ENCODE measurements at regions not wholly inside any gene's neighbourhood (a gene's known extent, or its start where the extent isn't known, plus 50 kb on each side); places are given as distances from the start of the nearest gene placed in this dataset.

DNA sequence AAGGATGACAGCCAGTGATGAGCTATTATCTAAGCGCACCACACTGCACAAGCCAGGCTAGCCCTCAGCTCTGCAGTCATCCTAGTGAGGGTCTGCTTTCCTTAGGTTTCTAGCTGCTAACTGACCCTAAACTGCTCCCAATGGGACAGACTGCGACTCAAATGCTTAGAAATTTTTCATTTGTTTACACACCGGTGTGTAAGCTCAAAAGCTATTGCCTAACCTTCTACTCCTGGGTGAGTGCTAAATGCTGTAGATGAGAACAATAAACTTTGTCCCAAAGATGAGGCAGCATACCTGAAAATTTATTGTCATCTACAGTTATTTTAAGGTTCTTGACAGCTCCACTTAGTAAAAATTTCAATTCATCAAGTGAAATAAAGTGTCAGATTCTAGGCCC is 311.4 kb downstream of the TMEM167A start:
- H3K27me3 ChIP-seq = no peaks in the 10 kb centered on the region
- DNase-seq (ENCODE audit: extremely low spot score) = no peak
- 69% methylated on average over 3 of the region's 3 CpGs for WGBS
- TF ChIP-seq EP300 (IDR thresholded peaks at IDR 0.05) (no peak), POLR2AphosphoS5 (IDR thresholded peaks at IDR 0.05) (no peak), POLR2A (IDR thresholded peaks at IDR 0.05; ENCODE audit: low read depth) (no peak)
- TF ChIP-seq, protein P1, sequence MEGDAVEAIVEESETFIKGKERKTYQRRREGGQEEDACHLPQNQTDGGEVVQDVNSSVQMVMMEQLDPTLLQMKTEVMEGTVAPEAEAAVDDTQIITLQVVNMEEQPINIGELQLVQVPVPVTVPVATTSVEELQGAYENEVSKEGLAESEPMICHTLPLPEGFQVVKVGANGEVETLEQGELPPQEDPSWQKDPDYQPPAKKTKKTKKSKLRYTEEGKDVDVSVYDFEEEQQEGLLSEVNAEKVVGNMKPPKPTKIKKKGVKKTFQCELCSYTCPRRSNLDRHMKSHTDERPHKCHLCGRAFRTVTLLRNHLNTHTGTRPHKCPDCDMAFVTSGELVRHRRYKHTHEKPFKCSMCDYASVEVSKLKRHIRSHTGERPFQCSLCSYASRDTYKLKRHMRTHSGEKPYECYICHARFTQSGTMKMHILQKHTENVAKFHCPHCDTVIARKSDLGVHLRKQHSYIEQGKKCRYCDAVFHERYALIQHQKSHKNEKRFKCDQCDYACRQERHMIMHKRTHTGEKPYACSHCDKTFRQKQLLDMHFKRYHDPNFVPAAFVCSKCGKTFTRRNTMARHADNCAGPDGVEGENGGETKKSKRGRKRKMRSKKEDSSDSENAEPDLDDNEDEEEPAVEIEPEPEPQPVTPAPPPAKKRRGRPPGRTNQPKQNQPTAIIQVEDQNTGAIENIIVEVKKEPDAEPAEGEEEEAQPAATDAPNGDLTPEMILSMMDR (IDR thresholded peaks at IDR 0.05) = no peak
- no peak overlapping the region for H3K4me3 ChIP-seq
- intact Hi-C loops (cut with DNase I) = no loop called here
- no peak overlapping the region for H3K27ac ChIP-seq (replicated peaks in 1 of 4)
- peaks cover 0 to 3% (median 1%) of the 10 kb centered on the region in 4 donors for H3K9me3 ChIP-seq
- no peaks in the 10 kb centered on the region for H3K36me3 ChIP-seq
- no peaks in the 10 kb centered on the region for H3K4me1 ChIP-seq

DNA sequence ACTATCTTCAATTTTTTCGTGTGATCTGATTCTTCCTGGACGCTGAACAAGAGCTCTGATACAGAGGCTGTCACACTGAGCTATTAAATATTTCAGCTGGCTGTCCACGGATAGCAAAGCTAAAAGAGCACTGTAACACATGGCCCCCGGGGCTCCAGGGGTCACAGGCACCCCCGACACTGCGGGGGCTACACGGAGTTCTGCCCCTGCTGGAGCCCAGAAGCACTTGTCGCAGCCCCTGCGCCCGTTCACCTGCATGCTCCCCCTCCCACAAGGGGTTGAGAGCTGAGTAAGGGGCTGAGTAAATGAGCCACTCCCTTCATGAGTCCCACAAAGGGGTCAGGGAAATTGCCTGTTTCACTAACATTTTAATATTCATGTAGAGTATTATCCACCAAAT is 316.3 kb downstream of the TMEM167A start:
- Histone ChIP-seq H3K9me3 (peaks cover 0 to 9% (median 2%) of the 10 kb centered on the region in 4 donors), H3K4me1 (no peaks in the 10 kb centered on the region), H3K4me3 (no peak overlapping the region), H3K36me3 (no peaks in the 10 kb centered on the region), H3K27me3 (no peaks in the 10 kb centered on the region), H3K27ac (replicated peaks in 1 of 4) (no peak overlapping the region)
- intact Hi-C loops (cut with DNase I) = no loop called here
- no peak for DNase-seq (ENCODE audit: extremely low spot score)
- 88% methylated on average over 10 of the region's 10 CpGs for WGBS
- TF ChIP-seq POLR2AphosphoS5 (IDR thresholded peaks at IDR 0.05) = no peak
- no peak for TF ChIP-seq EP300 (IDR thresholded peaks at IDR 0.05)
- no peak for TF ChIP-seq POLR2A (IDR thresholded peaks at IDR 0.05; ENCODE audit: low read depth)
- TF ChIP-seq, protein P1 (IDR thresholded peaks at IDR 0.05) = no peak

DNA sequence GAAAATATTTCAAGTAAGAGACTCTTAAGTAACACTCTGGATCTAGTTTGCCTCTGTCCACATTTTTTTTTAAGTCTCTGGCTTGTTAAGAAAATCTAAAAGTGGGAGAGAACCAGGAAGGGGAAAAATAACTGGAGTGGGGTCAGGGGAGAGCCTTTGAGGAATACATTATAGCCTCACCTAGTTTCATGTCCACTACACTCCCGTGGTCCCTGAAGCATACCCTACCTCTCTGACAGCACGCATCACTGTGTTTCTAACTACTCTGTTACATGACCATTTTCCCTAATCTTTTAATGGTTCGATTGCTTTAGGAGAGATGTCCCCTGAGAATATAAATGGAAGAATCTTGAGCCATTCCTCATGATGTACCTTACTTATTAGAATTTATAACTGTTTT is 318.3 kb downstream of the TMEM167A start:
- Histone ChIP-seq H3K36me3 (no peaks in the 10 kb centered on the region), H3K27ac (replicated peaks in 1 of 4) (no peak overlapping the region), H3K4me1 (no peaks in the 10 kb centered on the region), H3K9me3 (peaks cover 0 to 9% (median 2%) of the 10 kb centered on the region in 4 donors), H3K27me3 (no peaks in the 10 kb centered on the region), H3K4me3 (no peak overlapping the region)
- 90% methylated on average over 3 of the region's 3 CpGs for WGBS
- no peak for DNase-seq (ENCODE audit: extremely low spot score)
- TF ChIP-seq, protein P1 (IDR thresholded peaks at IDR 0.05) = no peak
- TF ChIP-seq EP300 (IDR thresholded peaks at IDR 0.05) = no peak
- intact Hi-C loops (cut with DNase I) = no loop called here

DNA sequence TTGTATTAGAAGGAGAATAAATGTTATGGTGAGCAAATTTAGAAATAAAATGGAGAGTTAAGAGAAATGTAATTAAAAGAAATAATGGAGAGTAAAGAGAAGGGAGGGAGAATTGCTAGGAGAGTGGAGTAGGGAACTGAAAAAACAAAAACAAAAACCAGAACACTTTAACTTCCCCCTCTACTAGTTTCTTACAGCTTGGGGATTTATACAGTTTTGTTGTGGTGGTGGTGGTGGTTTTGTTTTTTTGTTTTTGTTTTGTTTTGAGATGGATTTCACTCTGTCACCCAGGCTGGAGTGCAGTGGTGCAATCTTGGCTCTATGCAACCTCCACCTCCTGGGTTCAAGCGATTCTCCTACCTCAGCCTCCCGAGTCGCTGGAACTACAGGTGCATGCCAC is 322.4 kb downstream of the TMEM167A start:
- H3K4me3 ChIP-seq = no peak overlapping the region
- no peaks in the 10 kb centered on the region for H3K36me3 ChIP-seq
- WGBS = 100% methylated on average over 3 of the region's 3 CpGs
- intact Hi-C loops (cut with DNase I) = no loop called here
- H3K27me3 ChIP-seq = no peaks in the 10 kb centered on the region
- no peak for DNase-seq (ENCODE audit: extremely low spot score)
- H3K9me3 ChIP-seq = no peaks in the 10 kb centered on the region
- no peak overlapping the region for H3K27ac ChIP-seq (replicated peaks in 1 of 4)
- TF ChIP-seq EP300 (IDR thresholded peaks at IDR 0.05) (no peak), POLR2AphosphoS5 (IDR thresholded peaks at IDR 0.05) (no peak), POLR2A (IDR thresholded peaks at IDR 0.05; ENCODE audit: low read depth) (no peak)
- TF ChIP-seq, protein P1 (IDR thresholded peaks at IDR 0.05) = no peak
- no peaks in the 10 kb centered on the region for H3K4me1 ChIP-seq

DNA sequence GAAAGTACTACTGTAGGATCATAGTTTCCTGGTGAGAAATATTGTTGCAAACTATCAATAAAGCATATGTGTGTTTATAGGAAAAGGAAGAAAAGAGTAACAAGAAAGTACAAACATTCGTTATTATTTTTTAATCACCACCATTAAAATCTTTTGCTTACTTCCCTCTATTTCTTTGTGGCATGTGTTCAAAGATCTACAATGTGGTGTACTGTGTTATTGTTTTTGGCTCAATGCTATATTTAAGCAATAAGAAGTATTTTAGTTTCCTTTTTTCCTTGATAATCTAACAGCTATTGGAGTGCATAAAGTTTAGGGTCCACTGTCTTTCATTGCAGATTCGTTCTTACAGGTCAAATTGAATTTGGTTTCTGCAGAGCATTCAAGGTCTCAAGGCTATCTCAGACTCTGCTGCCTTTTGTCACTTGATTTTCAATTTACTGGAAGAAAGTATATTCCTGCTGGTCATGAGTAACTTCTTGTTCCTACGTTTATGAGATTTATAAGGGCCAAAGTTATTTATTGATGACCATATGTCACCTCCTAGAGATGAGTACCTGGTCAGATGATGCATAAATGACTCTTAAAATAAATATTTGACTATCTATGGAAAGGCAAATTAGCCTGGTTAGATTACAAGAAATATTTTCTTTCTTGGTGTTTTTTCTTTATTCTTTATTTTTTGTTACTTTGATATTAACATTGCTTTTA is 323.0 kb downstream of the TMEM167A start:
- intact Hi-C loops (cut with DNase I) = no loop called here

More for the DNA sequence above, 323.0 kb downstream of the TMEM167A start:
- WGBS = 87% methylated on average over 3 of the region's 3 CpGs
- no peaks in the 10 kb centered on the region for H3K36me3 ChIP-seq
- no peaks in the 10 kb centered on the region for H3K27me3 ChIP-seq
- H3K4me1 ChIP-seq = peaks cover 0 to 2% (median under 1%) of the 10 kb centered on the region in 4 donors
- no peaks in the 10 kb centered on the region for H3K9me3 ChIP-seq
- no peak overlapping the region for H3K4me3 ChIP-seq
- H3K27ac ChIP-seq (replicated peaks in 1 of 4) = no peak overlapping the region
- DNase-seq (ENCODE audit: extremely low spot score) = no peak
- no peak for TF ChIP-seq POLR2AphosphoS5 (IDR thresholded peaks at IDR 0.05)
- no peak for TF ChIP-seq POLR2A (IDR thresholded peaks at IDR 0.05; ENCODE audit: low read depth)
- no peak for TF ChIP-seq EP300 (IDR thresholded peaks at IDR 0.05)
- TF ChIP-seq, protein P1 (IDR thresholded peaks at IDR 0.05) = no peak
